Caco-2 (cell line): ENCODE measurements at regions not wholly inside any gene's neighbourhood (a gene's known extent, or its start where the extent isn't known, plus 50 kb on each side); places are given as distances from the start of the nearest gene placed in this dataset.

Experiments
- BruUV-seq: library from RNA; stranded (reverse); fragments of 400-500 nt; replicated peaks from 2 replicates; lab custom pipeline; 2021; lab: Mats Ljungman, UMichigan
- CTCF ChIA-PET: fragments of 300-600 bp; sonication (Branson Sonifier 250); formaldehyde crosslinking; loops from one replicate; lab custom pipeline; 2022; ENCODE audit warnings: antibody characterized with exemption; lab: Charles Lee
- POLR2A ChIA-PET: fragments of 300-600 bp; sonication (Branson Sonifier 250); formaldehyde crosslinking; loops from one replicate; lab custom pipeline; 2022; ENCODE audit warnings: antibody characterized with exemption; lab: Charles Lee
- DNase-seq, 2 experiments: peaks; one replicate each; pipeline versions ENCODE4 v3.0.0 to v3.0.0-alpha.2; 2020 to 2022
- H3K27me3 ChIP-seq: replicated peaks from 2 replicates; pipeline ENCODE4 v1.6.0; 2011; ENCODE audit warnings: low read length; ENCODE audit not compliant: control insufficient read depth, insufficient read depth
- H3K36me3 ChIP-seq: 2 replicates; pipeline ENCODE4 v1.5.1; 2011; ENCODE audit warnings: low read length; ENCODE audit not compliant: control insufficient read depth, insufficient read depth
- H3K4me1 ChIP-seq: fragments of 250-450 bp; sonication (Bioruptor Pico); 2 replicates; pipeline ENCODE4 v1.5.1; 2020; ENCODE audit warnings: mild to moderate bottlenecking
- H3K4me3 ChIP-seq: 2 replicates; pipeline ENCODE4 v1.5.1; 2011; ENCODE audit warnings: low read depth, mild to moderate bottlenecking, control low read depth, low read length
- H3K9me3 ChIP-seq: fragments of 250-450 bp; sonication (Bioruptor Pico); 2 replicates; pipeline ENCODE4 v1.5.1; 2020; ENCODE audit warnings: mild to moderate bottlenecking, moderate library complexity
- H3K27ac Mint-ChIP-seq: one replicate; pipeline ENCODE4 v1.8.0; 2022; ENCODE audit warnings: mixed read lengths; ENCODE audit not compliant: unreplicated experiment
- H3K27me3 Mint-ChIP-seq: one replicate; pipeline ENCODE4 v1.8.0; 2022; ENCODE audit warnings: mixed read lengths; ENCODE audit not compliant: insufficient read depth, unreplicated experiment
- H3K36me3 Mint-ChIP-seq: one replicate; pipeline ENCODE4 v1.8.0; 2022; ENCODE audit warnings: mild to moderate bottlenecking, mixed read lengths; ENCODE audit not compliant: insufficient read depth, unreplicated experiment
- H3K4me1 Mint-ChIP-seq: one replicate; pipeline ENCODE4 v1.8.0; 2022; ENCODE audit warnings: low read depth, mixed read lengths; ENCODE audit not compliant: unreplicated experiment
- H3K4me3 Mint-ChIP-seq: one replicate; pipeline ENCODE4 v1.8.0; 2022; ENCODE audit warnings: mild to moderate bottlenecking, moderate library complexity, mixed read lengths; ENCODE audit not compliant: unreplicated experiment
- H3K9me3 Mint-ChIP-seq: one replicate; pipeline ENCODE4 v1.8.0; 2022; ENCODE audit warnings: mixed read lengths; ENCODE audit not compliant: unreplicated experiment
- CTCF ChIP-seq, 2 experiments: fragments of 200-600 bp in 1 of 2; IDR thresholded peaks; 1 replicate in 1 of 2; 2 replicates in 1 of 2; pipeline versions ENCODE4 v1.5.1 to v1.8.0; 2011 to 2022; ENCODE audit warnings: antibody characterized with exemption in 1 of 2, control low read depth in 1 of 2, inconsistent platforms in 1 of 2, low read depth in 1 of 2, low read length in 1 of 2, mild to moderate bottlenecking in 1 of 2, moderate library complexity in 1 of 2; ENCODE audit not compliant: insufficient read depth in 1 of 2, severe bottlenecking in 1 of 2, unreplicated experiment in 1 of 2
- intact Hi-C: fragments of 100-400 bp; cut with micrococcal nuclease; formaldehyde crosslinking; loops from one replicate; pipeline ENCODE4 v1.10.0; 2022; ENCODE audit not compliant: unreplicated experiment

- no peak overlapping the region for H3K4me3 Mint-ChIP-seq
- peaks cover 5% of the 10 kb centered on the region for H3K36me3 Mint-ChIP-seq
- BruUV-seq: no TSS peak
- CTCF ChIA-PET: no interaction called here
- no peaks in the 10 kb centered on the region for H3K27me3 Mint-ChIP-seq
- intact Hi-C loops: loop anchor here (10.0 kb wide), 1 partner anchor 446 kb away; no protein-coding TSS in a partner anchor
- Histone ChIP-seq H3K4me1 (no peaks in the 10 kb centered on the region), H3K27me3 (no peaks in the 10 kb centered on the region), H3K9me3 (no peaks in the 10 kb centered on the region), H3K4me3 (no peak overlapping the region), H3K36me3 (no peaks in the 10 kb centered on the region)
- POLR2A ChIA-PET: no interaction called here
- TF ChIP-seq CTCF (IDR thresholded peaks at IDR 0.05; ENCODE audit: insufficient read depth in 1 of 2, low read depth in 1 of 2, low read length in 1 of 2, severe bottlenecking in 1 of 2, unreplicated experiment in 1 of 2): no peak
- peaks cover 10% of the 10 kb centered on the region for H3K9me3 Mint-ChIP-seq
- no peak for DNase-seq
- no peaks in the 10 kb centered on the region for H3K4me1 Mint-ChIP-seq
- H3K27ac Mint-ChIP-seq: no peak overlapping the region
These were observed 177.3 kb upstream of the PLXNC1 start for GRCh38 chr12:93970900-93971688.

- H3K36me3 ChIP-seq: no peaks in the 10 kb centered on the region
- H3K4me3 ChIP-seq: no peak overlapping the region
- intact Hi-C loops: loop anchor here (10.0 kb wide), 1 partner anchor 448 kb away; no protein-coding TSS in a partner anchor
- H3K27me3 Mint-ChIP-seq: no peaks in the 10 kb centered on the region
- peaks cover 10% of the 10 kb centered on the region for H3K9me3 Mint-ChIP-seq
- no peak overlapping the region for H3K27ac Mint-ChIP-seq
- no peak for TF ChIP-seq CTCF (IDR thresholded peaks at IDR 0.05; ENCODE audit: insufficient read depth in 1 of 2, low read depth in 1 of 2, low read length in 1 of 2, severe bottlenecking in 1 of 2, unreplicated experiment in 1 of 2)
- H3K9me3 ChIP-seq: no peaks in the 10 kb centered on the region
- no peak overlapping the region for H3K4me3 Mint-ChIP-seq
- ChIA-PET POLR2A (no interaction called here), CTCF (interaction anchor here (0.6 kb wide), 1 partner anchor 162 kb away, joined by 3 read pairs; no protein-coding TSS in a partner anchor)
- no TSS peak for BruUV-seq
- no peaks in the 10 kb centered on the region for H3K4me1 ChIP-seq
- no peak for DNase-seq
- no peaks in the 10 kb centered on the region for H3K27me3 ChIP-seq
- H3K4me1 Mint-ChIP-seq: no peaks in the 10 kb centered on the region
- peaks cover 5% of the 10 kb centered on the region for H3K36me3 Mint-ChIP-seq
These were observed 175.8 kb upstream of the PLXNC1 start for GRCh38 chr12:93972411-93973208.

GRCh38 chr12:93974252-93974651 is 174.1 kb upstream of the PLXNC1 start:
- Histone ChIP-seq H3K27me3 (no peaks in the 10 kb centered on the region), H3K36me3 (no peaks in the 10 kb centered on the region), H3K4me1 (no peaks in the 10 kb centered on the region), H3K9me3 (no peaks in the 10 kb centered on the region), H3K4me3 (no peak overlapping the region)
- no peak for DNase-seq
- H3K27me3 Mint-ChIP-seq: no peaks in the 10 kb centered on the region
- peaks cover 5% of the 10 kb centered on the region for H3K36me3 Mint-ChIP-seq
- peaks cover 10% of the 10 kb centered on the region for H3K9me3 Mint-ChIP-seq
- no TSS peak for BruUV-seq
- ChIA-PET CTCF (interaction anchor here (0.9 kb wide), 1 partner anchor 127 kb away, joined by 3 read pairs; no protein-coding TSS in a partner anchor), POLR2A (no interaction called here)
- H3K27ac Mint-ChIP-seq: no peak overlapping the region
- peaks cover 8% of the 10 kb centered on the region for H3K4me1 Mint-ChIP-seq
- intact Hi-C loops: loop anchor here (10.0 kb wide), 1 partner anchor 449 kb away; no protein-coding TSS in a partner anchor
- no peak overlapping the region for H3K4me3 Mint-ChIP-seq
- TF ChIP-seq CTCF (IDR thresholded peaks at IDR 0.05; ENCODE audit: insufficient read depth in 1 of 2, low read depth in 1 of 2, low read length in 1 of 2, severe bottlenecking in 1 of 2, unreplicated experiment in 1 of 2): no peak
